HG02610 (cell line): ENCODE measurements at regions not wholly inside any gene's neighbourhood (a gene's known extent, or its start where the extent isn't known, plus 50 kb on each side); places are given as distances from the start of the nearest gene placed in this dataset.
"Not testable (repeated sequence)": the region's sequence is repeated elsewhere in the genome, so short reads cannot be mapped to it uniquely, and the experiment has no call there.

Source experiments
- ATAC-seq: cut with Tn5 transposase; IDR thresholded peaks from one replicate; pipeline ENCODE4 v1.9.1; 2021; ENCODE audit warnings: mild to moderate bottlenecking, moderate library complexity; ENCODE audit not compliant: unreplicated experiment

- ATAC-seq, result no peak
Measured at GRCh38 chr2:235216901-235217300, 265.1 kb downstream of the SH3BP4 start.

GRCh38 chr2:235217846-235218245 lies 266.0 kb downstream of the SH3BP4 start:
- ATAC-seq, result no peak

GRCh38 chr2:235218486-235218907 lies 266.7 kb downstream of the SH3BP4 start:
- no peak for ATAC-seq

GRCh38 chr2:235219048-235219447 lies 267.2 kb downstream of the SH3BP4 start:
- no peak for ATAC-seq

- no peak for ATAC-seq
Measured at GRCh38 chr2:235220331-235220730, 268.5 kb downstream of the SH3BP4 start.

GRCh38 chr2:235223011-235223410 lies 270.8 kb upstream of the AGAP1 start:
- no peak for ATAC-seq

GRCh38 chr2:235224410-235224809 lies 269.4 kb upstream of the AGAP1 start:
- no peak for ATAC-seq

GRCh38 chr2:235225261-235225660 lies 268.6 kb upstream of the AGAP1 start:
- no peak for ATAC-seq

- ATAC-seq, result no peak
Measured at GRCh38 chr2:235227590-235227989, 266.3 kb upstream of the AGAP1 start.

- ATAC-seq, result not testable (repeated sequence)
Measured at GRCh38 chr2:235228422-235228821, 265.4 kb upstream of the AGAP1 start.

- ATAC-seq, result no peak
Measured at GRCh38 chr2:235229236-235229635, 264.6 kb upstream of the AGAP1 start.

GRCh38 chr2:235230821-235231601 lies 262.8 kb upstream of the AGAP1 start:
- ATAC-seq, result no peak

- ATAC-seq, result no peak
Measured at GRCh38 chr2:235232449-235233433, 261.1 kb upstream of the AGAP1 start.

GRCh38 chr2:235234736-235235135 lies 259.1 kb upstream of the AGAP1 start:
- no peak for ATAC-seq

GRCh38 chr2:235235977-235236767 lies 257.7 kb upstream of the AGAP1 start:
- ATAC-seq, result no peak

- ATAC-seq, result no peak
Measured at GRCh38 chr2:235238537-235238936, 255.3 kb upstream of the AGAP1 start.

- no peak for ATAC-seq
Measured at GRCh38 chr2:235240574-235240973, 253.3 kb upstream of the AGAP1 start.

- no peak for ATAC-seq
Measured at GRCh38 chr2:235244255-235245220, 249.3 kb upstream of the AGAP1 start.

- ATAC-seq, result no peak
Measured at GRCh38 chr2:235247001-235247400, 246.8 kb upstream of the AGAP1 start.

GRCh38 chr2:235255693-235256092 lies 238.2 kb upstream of the AGAP1 start:
- ATAC-seq, result no peak
